ENCODE measurements at regions not wholly inside any gene's neighbourhood (a gene's known extent, or its start where the extent isn't known, plus 50 kb on each side); places are given as distances from the start of the nearest gene placed in this dataset.

GRCh38 chr14:49206828-49207227 lies 379.4 kb downstream of the RPS29 start:
- no peak for DNase-seq (ENCODE audit: low read depth)
- H3K4me3 ChIP-seq (ENCODE audit: low read depth, low read length) = no peak overlapping the region
- in situ Hi-C loops (cut with HindIII; ENCODE audit: low sequenced_read_pairs) = no loop called here
- no peak for TF ChIP-seq CTCF (IDR thresholded peaks at IDR 0.05; ENCODE audit: low read depth, low read length, missing control alignments)

GRCh38 chr14:49203676-49204075 lies 382.5 kb downstream of the RPS29 start:
- in situ Hi-C loops (cut with HindIII; ENCODE audit: low sequenced_read_pairs) = no loop called here
- TF ChIP-seq CTCF (IDR thresholded peaks at IDR 0.05; ENCODE audit: low read depth, low read length, missing control alignments) = no peak
- DNase-seq (ENCODE audit: low read depth) = no peak
- H3K4me3 ChIP-seq (ENCODE audit: low read depth, low read length) = no peak overlapping the region

GRCh38 chr14:49199159-49199558 lies 387.0 kb downstream of the RPS29 start:
- DNase-seq (ENCODE audit: low read depth) = no peak
- no peak for TF ChIP-seq CTCF (IDR thresholded peaks at IDR 0.05; ENCODE audit: low read depth, low read length, missing control alignments)
- in situ Hi-C loops (cut with HindIII; ENCODE audit: low sequenced_read_pairs) = no loop called here
- H3K4me3 ChIP-seq (ENCODE audit: low read depth, low read length) = no peak overlapping the region

- in situ Hi-C loops (cut with HindIII; ENCODE audit: low sequenced_read_pairs) = no loop called here
- TF ChIP-seq CTCF (IDR thresholded peaks at IDR 0.05; ENCODE audit: low read depth, low read length, missing control alignments) = no peak
- H3K4me3 ChIP-seq (ENCODE audit: low read depth, low read length) = no peak overlapping the region
- no peak for DNase-seq (ENCODE audit: low read depth)
These were observed 389.9 kb downstream of the RPS29 start for GRCh38 chr14:49196327-49196726.

- in situ Hi-C loops (cut with HindIII; ENCODE audit: low sequenced_read_pairs) = no loop called here
- H3K4me3 ChIP-seq (ENCODE audit: low read depth, low read length) = no peak overlapping the region
- no peak for TF ChIP-seq CTCF (IDR thresholded peaks at IDR 0.05; ENCODE audit: low read depth, low read length, missing control alignments)
- DNase-seq (ENCODE audit: low read depth) = no peak
These were observed 392.1 kb downstream of the RPS29 start for GRCh38 chr14:49194067-49194466.

GRCh38 chr14:49193332-49194065 lies 392.7 kb downstream of the RPS29 start:
- no peak overlapping the region for H3K4me3 ChIP-seq (ENCODE audit: low read depth, low read length)
- TF ChIP-seq CTCF (IDR thresholded peaks at IDR 0.05; ENCODE audit: low read depth, low read length, missing control alignments) = no peak
- in situ Hi-C loops (cut with HindIII; ENCODE audit: low sequenced_read_pairs) = no loop called here
- no peak for DNase-seq (ENCODE audit: low read depth)

Data from astrocyte of the cerebellum (primary cell).